Endothelial cell of umbilical vein (primary cell): ENCODE measurements at regions not wholly inside any gene's neighbourhood (a gene's known extent, or its start where the extent isn't known, plus 50 kb on each side); places are given as distances from the start of the nearest gene placed in this dataset.
"Not testable (repeated sequence)": the region's sequence is repeated elsewhere in the genome, so short reads cannot be mapped to it uniquely, and the experiment has no call there.

ENCODE experiments used
- BruUV-seq: library from RNA; stranded (reverse); fragments of 400-500 nt; replicated peaks from 2 replicates; lab custom pipeline; 2021; lab: Mats Ljungman, UMichigan
- CTCF ChIA-PET: fragments of 300-600, 350-600 bp; sonication (Branson Sonifier 250); formaldehyde crosslinking; loops from one replicate; lab custom pipeline; 2021; ENCODE audit warnings: antibody characterized with exemption, inconsistent platforms; lab: Charles Lee
- POLR2A ChIA-PET: fragments of 300-600, 350-600 bp; sonication (Branson Sonifier 250); formaldehyde crosslinking; loops from one replicate; lab custom pipeline; 2021; ENCODE audit warnings: antibody characterized with exemption, inconsistent platforms; lab: Charles Lee
- DNase-seq: peaks from one replicate; pipeline ENCODE4 v3.0.0-alpha.2; 2011; ENCODE audit warnings: low read depth, low spot score
- FAIRE-seq: peaks from 2 replicates; lab custom pipeline; 2011; peaks lifted over from hg19 to GRCh38; lab: Jason Lieb, UNC
- H2AFZ ChIP-seq: 2 replicates; pipeline ENCODE4 v1.6.0; 2012; ENCODE audit warnings: low read depth, low read length, control low read depth, inconsistent platforms
- H3K27ac ChIP-seq: 2 replicates; pipeline ENCODE4 v1.5.1; 2011; ENCODE audit warnings: low read depth, mild to moderate bottlenecking, control low read depth, low read length, moderate library complexity; ENCODE audit not compliant: insufficient read depth
- H3K27me3 ChIP-seq, 2 experiments: 2 replicates each; pipeline versions ENCODE4 v1.6.0 to v1.6.1; 2011; ENCODE audit warnings: low read length in 2 of 2, mixed read lengths in 1 of 2; ENCODE audit not compliant: control insufficient read depth in 2 of 2, insufficient read depth in 2 of 2
- H3K36me3 ChIP-seq, 2 experiments: 2 replicates in 1 of 2; 3 replicates in 1 of 2; pipeline ENCODE4 v1.5.1; 2011; ENCODE audit warnings: low read length in 2 of 2, mild to moderate bottlenecking in 1 of 2, moderate library complexity in 1 of 2; ENCODE audit not compliant: control insufficient read depth in 2 of 2, insufficient read depth in 2 of 2; ENCODE audit errors: extremely low read depth in 1 of 2
- H3K4me1 ChIP-seq: 3 replicates; pipeline ENCODE4 v1.5.1; 2011; ENCODE audit warnings: mild to moderate bottlenecking, low read length; ENCODE audit not compliant: control insufficient read depth, insufficient read depth; ENCODE audit errors: extremely low read depth
- H3K4me2 ChIP-seq: 2 replicates; pipeline ENCODE4 v1.6.1; 2011; ENCODE audit warnings: low read length, control low read depth, mixed read lengths; ENCODE audit not compliant: insufficient read depth
- H3K4me3 ChIP-seq, 3 experiments: fragments of 200-600 bp in 1 of 3; sonication (generic), shearing (Covaris generic) in 1 of 3; replicated peaks in 1 of 3; 2 replicates each; pipeline ENCODE4 v1.5.1; 2011 to 2016; ENCODE audit warnings: control low read depth in 3 of 3, low read length in 3 of 3, mild to moderate bottlenecking in 2 of 3, inconsistent platforms in 1 of 3, low read depth in 1 of 3, moderate library complexity in 1 of 3; ENCODE audit not compliant: insufficient read depth in 1 of 3
- H3K79me2 ChIP-seq: 2 replicates; pipeline ENCODE4 v1.6.0; 2012; ENCODE audit warnings: low read length, inconsistent platforms; ENCODE audit not compliant: control insufficient read depth, insufficient read depth
- H3K9ac ChIP-seq: replicated peaks from 2 replicates; pipeline ENCODE3; 2011; ENCODE audit warnings: low read length, control low read depth; ENCODE audit not compliant: insufficient read depth; ENCODE audit errors: extremely low read depth
- H3K9me1 ChIP-seq: replicated peaks from 3 replicates; pipeline ENCODE4 v1.6.0; 2011; ENCODE audit warnings: mild to moderate bottlenecking, low read length; ENCODE audit not compliant: control insufficient read depth, insufficient read depth; ENCODE audit errors: extremely low read depth
- H3K9me3 ChIP-seq: replicated peaks from 2 replicates; pipeline ENCODE4 v1.5.1; 2012; ENCODE audit warnings: low read length, inconsistent platforms; ENCODE audit not compliant: control insufficient read depth, insufficient read depth
- H4K20me1 ChIP-seq: replicated peaks from 2 replicates; pipeline ENCODE3; 2011; ENCODE audit warnings: mild to moderate bottlenecking, low read length; ENCODE audit not compliant: control insufficient read depth, insufficient read depth; ENCODE audit errors: extremely low read depth
- EZH2 ChIP-seq: IDR thresholded peaks from 2 replicates; pipeline ENCODE4 v1.6.1; 2012; ENCODE audit warnings: borderline replicate concordance, low read depth, mild to moderate bottlenecking, moderate library complexity, low read length, inconsistent platforms; ENCODE audit not compliant: severe bottlenecking
- FOS ChIP-seq: IDR thresholded peaks from 2 replicates; pipeline ENCODE4 v1.6.1; 2011; ENCODE audit warnings: mild to moderate bottlenecking, low read length, moderate library complexity, borderline replicate concordance; ENCODE audit not compliant: insufficient read depth
- JUN ChIP-seq: IDR thresholded peaks from 2 replicates; pipeline ENCODE4 v1.6.1; 2011; ENCODE audit warnings: borderline replicate concordance, low read depth; ENCODE audit not compliant: insufficient read length, insufficient read depth
- MAX ChIP-seq: IDR thresholded peaks from 2 replicates; pipeline ENCODE4 v1.6.1; 2011; ENCODE audit not compliant: insufficient read depth, insufficient read length
- MYC ChIP-seq: IDR thresholded peaks from one replicate; pipeline ENCODE4 v1.6.1; 2011; ENCODE audit warnings: mild to moderate bottlenecking, low read depth, low read length
- dilution Hi-C: fragments of 300-500 bp; cut with MboI; formaldehyde crosslinking; loops from one replicate; pipeline ENCODE4 v1.15.0; 2019; ENCODE audit warnings: low sequenced_read_pairs; ENCODE audit not compliant: extremely low pct_ligation_motif_present
- intact Hi-C: fragments of 100-400 bp; cut with micrococcal nuclease; formaldehyde crosslinking; loops from one replicate; pipeline ENCODE4 v1.10.0; 2022

- CTCF ChIA-PET, result no interaction called here
- intact Hi-C loops, result no loop called here
Observed at GRCh38 chr6:141922898-141923297, 209.8 kb upstream of the GJE1 start.

GRCh38 chr6:141916682-141917505, 215.8 kb upstream of the GJE1 start:
- dilution Hi-C loops, H2AFZ ChIP-seq, DNase-seq, H3K79me2 ChIP-seq, H3K27ac ChIP-seq, H3K9me1 ChIP-seq, H3K9me3 ChIP-seq, H3K36me3 ChIP-seq, H3K4me1 ChIP-seq, H3K4me2 ChIP-seq, H3K4me3 ChIP-seq, FAIRE-seq, H3K27me3 ChIP-seq, POLR2A ChIA-PET, BruUV-seq, H4K20me1 ChIP-seq, H3K9ac ChIP-seq, CTCF ChIA-PET, intact Hi-C loops: not testable (repeated sequence)

More at GRCh38 chr6:141922898-141923297, 209.8 kb upstream of the GJE1 start:
- no peak for TF ChIP-seq FOS
- TF ChIP-seq MYC, result no peak
- TF ChIP-seq JUN, result no peak
- TF ChIP-seq MAX, result no peak
- no peak for TF ChIP-seq EZH2
- H3K4me2 ChIP-seq, result no peak overlapping the region
- H3K9me3 ChIP-seq, result no peaks in the 10 kb centered on the region
- no peaks in the 10 kb centered on the region for H3K27me3 ChIP-seq
- H3K36me3 ChIP-seq, result no peaks in the 10 kb centered on the region
- no peak overlapping the region for H3K27ac ChIP-seq
- DNase-seq (no peak), FAIRE-seq (no peak)
- dilution Hi-C loops, result no loop called here
- no peaks in the 10 kb centered on the region for H4K20me1 ChIP-seq
- no peak overlapping the region for H3K9ac ChIP-seq
- H3K4me1 ChIP-seq, result no peaks in the 10 kb centered on the region
- POLR2A ChIA-PET, result no interaction called here
- H3K9me1 ChIP-seq, result no peaks in the 10 kb centered on the region
- no peak overlapping the region for H2AFZ ChIP-seq
- no peak overlapping the region for H3K4me3 ChIP-seq
- no TSS peak for BruUV-seq
- no peaks in the 10 kb centered on the region for H3K79me2 ChIP-seq
